Adrenal gland (tissue), 9 donors: ENCODE measurements at regions not wholly inside any gene's neighbourhood (a gene's known extent, or its start where the extent isn't known, plus 50 kb on each side); places are given as distances from the start of the nearest gene placed in this dataset.
A peak's percentile ranks its signal among the peaks of the same experiment; 100 is the strongest.

ENCODE experiments used
- DNase-seq, 7 donors: peaks; one replicate each; pipeline ENCODE4 v3.0.0-alpha.2; 2019 to 2020
- H3K27ac ChIP-seq, 5 donors: fragments of 200-600 bp; sonication (generic) in 4 of 5; 1 replicate in 3 of 5; 2 replicates in 2 of 5; pipeline versions ENCODE4 v1.5.1 to v1.8.0; 2016 to 2020; ENCODE audit warnings: mild to moderate bottlenecking in 1 of 5
- H3K27me3 ChIP-seq: fragments of 200-600 bp; 2 replicates; pipeline ENCODE4 v1.8.0; 2021
- H3K36me3 ChIP-seq, 2 donors: fragments of 200-600 bp; replicated peaks in 1 of 2; 1 replicate in 1 of 2; 2 replicates in 1 of 2; pipeline versions ENCODE4 v1.5.1 to v1.8.0; 2018 to 2022
- H3K4me1 ChIP-seq, 2 donors: fragments of 200-600 bp; replicated peaks in 1 of 2; 1 replicate in 1 of 2; 2 replicates in 1 of 2; pipeline versions ENCODE4 v1.5.1 to v1.8.0; 2018 to 2021
- H3K4me3 ChIP-seq, 4 donors: fragments of 200-600 bp; sonication (generic) in 3 of 4; one replicate each; pipeline ENCODE4 v1.5.1; 2016 to 2018
- H3K9me3 ChIP-seq, 3 donors: fragments of 200-600 bp; sonication (generic) in 1 of 3; replicated peaks in 1 of 3; 1 replicate in 2 of 3; 2 replicates in 1 of 3; pipeline versions ENCODE4 v1.5.1 to v1.8.0; 2016 to 2021
- CTCF ChIP-seq, 6 experiments: fragments of 450-650 bp in 4 of 6; fragments of 200-600 bp in 2 of 6; sonication (generic) in 1 of 6; IDR thresholded peaks; 1 replicate in 5 of 6; 2 replicates in 1 of 6; pipeline versions ENCODE4 v1.5.1 to v1.8.0; 2016 to 2021; ENCODE audit warnings: antibody characterized with exemption in 6 of 6, mild to moderate bottlenecking in 2 of 6, moderate library complexity in 1 of 6
- POLR2A ChIP-seq, 2 donors: fragments of 450-650 bp; IDR thresholded peaks; one replicate each; pipeline ENCODE4 v1.6.1; 2017; ENCODE audit warnings: antibody characterized with exemption in 2 of 2, mild to moderate bottlenecking in 2 of 2, moderate library complexity in 1 of 2
- WGBS, 4 donors: extraction: QIAGEN DNeasy Blood & Tissue Kit in 2 of 4; methylation state at CpG; one replicate each; pipeline versions ENCODE4 v1.1.5 to v1.1.7; 2013 to 2017; 5-methylcytosine and 5-hydroxymethylcytosine counted together
- intact Hi-C, 2 donors: fragments of 100-400 bp; cut with DNase I; formaldehyde crosslinking; loops; one replicate each; pipeline versions ENCODE4 v1.14.1 to v1.15.0; 2022 to 2023
- donor health status: healthy with polysubstance abuse.
- donor health status: Bipolar disorder and iron deficiency.
- donor health status: DM: yes; HTN: yes; CAD: no.
- donor health status: DM: no; HTN: no; CAD: no.
- donor health status: DM: no; HTN: no; CAD: no.

- H3K4me1 ChIP-seq: no peaks in the 10 kb centered on the region
- WGBS, 4 donors: 93 to 96% (median 95%) methylated on average over 3 of the region's 3 CpGs
- H3K4me3 ChIP-seq: no peak overlapping the region
- TF ChIP-seq CTCF (IDR thresholded peaks at IDR 0.05) (no peak), POLR2A (IDR thresholded peaks at IDR 0.05) (no peak)
- H3K36me3 ChIP-seq: no peaks in the 10 kb centered on the region
- no peaks in the 10 kb centered on the region for H3K27me3 ChIP-seq
- intact Hi-C loops: loop anchor here in 1 of 2 donors (10.0 kb wide), 3 partner anchors 256 to 1466 kb away; no protein-coding TSS in a partner anchor
- no peaks in the 10 kb centered on the region for H3K9me3 ChIP-seq
- H3K27ac ChIP-seq: no peak overlapping the region
- no peak for DNase-seq
Measured at GRCh38 chr13:99659226-99659625, 158.0 kb downstream of the TM9SF2 start.

GRCh38 chr13:99658261-99658991 lies 157.2 kb downstream of the TM9SF2 start:
- 25 to 45% (median 38%) methylated on average over 17 to 26 of the region's 26 CpGs for WGBS, 4 donors
- no peak for TF ChIP-seq POLR2A (IDR thresholded peaks at IDR 0.05)
- peak in 3 of 6 experiments; percentile 25 to 33 (median 27) for TF ChIP-seq CTCF (IDR thresholded peaks at IDR 0.05)

GRCh38 chr13:99657848-99658260 lies 156.6 kb downstream of the TM9SF2 start:
- H3K9me3 ChIP-seq: no peaks in the 10 kb centered on the region
- H3K36me3 ChIP-seq: no peaks in the 10 kb centered on the region
- H3K27ac ChIP-seq: peak overlapping the region in 3 of 5 donors; percentile 71 to 76 (median 74)
- TF ChIP-seq POLR2A (IDR thresholded peaks at IDR 0.05) (peak in 1 of 2 donors; percentile 29), CTCF (IDR thresholded peaks at IDR 0.05) (no peak)
- no peaks in the 10 kb centered on the region for H3K27me3 ChIP-seq
- 37 to 72% (median 51%) methylated on average over 22 to 29 of the region's 29 CpGs for WGBS, 4 donors
- H3K4me1 ChIP-seq: no peaks in the 10 kb centered on the region
- intact Hi-C loops: loop anchor here in 1 of 2 donors (10.0 kb wide), 3 partner anchors 257 to 1467 kb away; no protein-coding TSS in a partner anchor
- DNase-seq: peak in 3 of 7 donors; percentile 19 to 47 (median 35)
- peak overlapping the region in 2 of 4 donors; percentile 29 to 59 for H3K4me3 ChIP-seq

More at GRCh38 chr13:99658261-99658991, 157.2 kb downstream of the TM9SF2 start:
- Histone ChIP-seq H3K36me3 (no peaks in the 10 kb centered on the region), H3K27me3 (no peaks in the 10 kb centered on the region), H3K4me1 (no peaks in the 10 kb centered on the region), H3K27ac (peak overlapping the region in 3 of 5 donors; percentile 71 to 76 (median 74)), H3K9me3 (no peaks in the 10 kb centered on the region), H3K4me3 (peak overlapping the region in 3 of 4 donors; percentile 10 to 59 (median 29))
- DNase-seq: peak in 6 of 7 donors; percentile 28 to 55 (median 37)
- intact Hi-C loops: loop anchor here in 1 of 2 donors (10.0 kb wide), 3 partner anchors 256 to 1466 kb away; no protein-coding TSS in a partner anchor

GRCh38 chr13:99656844-99657381 lies 155.6 kb downstream of the TM9SF2 start:
- no peaks in the 10 kb centered on the region for H3K27me3 ChIP-seq
- intact Hi-C loops: loop anchor here in 1 of 2 donors (10.0 kb wide), 3 partner anchors 258 to 1468 kb away; no protein-coding TSS in a partner anchor
- H3K4me3 ChIP-seq: no peak overlapping the region
- TF ChIP-seq CTCF (IDR thresholded peaks at IDR 0.05) (no peak), POLR2A (IDR thresholded peaks at IDR 0.05) (no peak)
- no peak for DNase-seq
- no peaks in the 10 kb centered on the region for H3K36me3 ChIP-seq
- 77 to 84% (median 84%) methylated on average over 6 of the region's 6 CpGs for WGBS, 4 donors
- H3K9me3 ChIP-seq: no peaks in the 10 kb centered on the region
- no peak overlapping the region for H3K27ac ChIP-seq
- no peaks in the 10 kb centered on the region for H3K4me1 ChIP-seq
